Activated CD4-positive, alpha-beta memory T cell treated with anti-CD3 and anti-CD28 coated beads for 36 hours (primary cell): ENCODE measurements at regions not wholly inside any gene's neighbourhood (a gene's known extent, or its start where the extent isn't known, plus 50 kb on each side); places are given as distances from the start of the nearest gene placed in this dataset.

Experiments used
- CTCF ChIA-PET: fragments of 350-600 bp; sonication (Branson Sonifier 250); formaldehyde crosslinking; loops from one replicate; lab custom pipeline; 2021; ENCODE audit warnings: antibody characterized with exemption, inconsistent platforms; lab: Charles Lee
- POLR2A ChIA-PET: fragments of 350-600 bp; sonication (Branson Sonifier 250); formaldehyde crosslinking; loops from one replicate; lab custom pipeline; 2021; ENCODE audit warnings: antibody characterized with exemption; lab: Charles Lee
- DNase-seq: peaks from one replicate; pipeline ENCODE4 v3.0.0-alpha.2; 2020
- H3K27ac Mint-ChIP-seq: one replicate; pipeline ENCODE4 v1.8.0; 2021; ENCODE audit warnings: mixed read lengths
- H3K27me3 Mint-ChIP-seq: one replicate; pipeline ENCODE4 v1.8.0; 2021; ENCODE audit warnings: mixed read lengths
- H3K36me3 Mint-ChIP-seq: one replicate; pipeline ENCODE4 v1.8.0; 2021; ENCODE audit warnings: mixed read lengths
- H3K4me1 Mint-ChIP-seq: one replicate; pipeline ENCODE4 v1.8.0; 2021; ENCODE audit warnings: low read depth, mixed read lengths
- H3K4me3 Mint-ChIP-seq: one replicate; pipeline ENCODE4 v1.8.0; 2021; ENCODE audit warnings: mild to moderate bottlenecking, mixed read lengths
- H3K9me3 Mint-ChIP-seq: one replicate; pipeline ENCODE4 v1.8.0; 2021; ENCODE audit warnings: mixed read lengths
- intact Hi-C: fragments of 100-400 bp; cut with micrococcal nuclease; formaldehyde crosslinking; loops from one replicate; pipeline ENCODE4 v1.15.1; 2023

DNA sequence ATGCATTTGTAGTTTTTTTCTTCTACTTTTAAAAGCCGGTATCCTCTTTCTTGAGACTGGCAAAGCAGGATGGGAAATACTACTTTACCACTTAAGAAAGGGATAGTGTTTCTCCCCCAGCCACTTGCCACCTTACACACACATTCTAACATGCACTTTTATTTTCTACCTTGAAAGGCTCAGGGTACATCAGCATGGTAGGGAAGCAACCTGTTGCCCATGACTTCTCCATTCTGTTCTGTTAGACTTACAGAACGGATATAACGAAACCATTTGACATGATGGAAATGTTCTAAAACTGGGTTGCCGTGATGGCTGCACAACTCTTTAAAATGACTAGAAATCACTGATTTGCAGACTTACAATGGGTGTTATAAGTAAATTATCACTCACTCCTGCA is 405.5 kb downstream of the SHQ1 start:
- Mint-ChIP-seq H3K4me3 (peak overlapping the region; percentile 99), H3K27ac (no peak overlapping the region), H3K27me3 (no peaks in the 10 kb centered on the region), H3K9me3 (no peaks in the 10 kb centered on the region), H3K4me1 (peaks cover 71% of the 10 kb centered on the region), H3K36me3 (peaks cover 71% of the 10 kb centered on the region)
- no peak for DNase-seq
- CTCF ChIA-PET, result interaction anchor here (0.7 to 1.5 kb wide), 2 partner anchors 18 to 40 kb away, joined by 3 to 4 read pairs; no protein-coding TSS in a partner anchor
- intact Hi-C loops, result loop anchor here (5.0 to 10.0 kb wide), 4 partner anchors 35 to 718 kb away; partner anchors contain the start of gene EIF4E3
- POLR2A ChIA-PET, result interaction anchor here (1.0 kb wide), 1 partner anchor 16 kb away, joined by 4 read pairs; no protein-coding TSS in a partner anchor

GRCh38 chr3:72441284-72441994 is 406.8 kb downstream of the SHQ1 start:
- Mint-ChIP-seq H3K36me3 (peaks cover 77% of the 10 kb centered on the region), H3K4me3 (no peak overlapping the region), H3K9me3 (no peaks in the 10 kb centered on the region), H3K27me3 (no peaks in the 10 kb centered on the region), H3K4me1 (peaks cover 81% of the 10 kb centered on the region), H3K27ac (no peak overlapping the region)
- intact Hi-C loops, result loop anchor here (5.0 to 10.0 kb wide), 4 partner anchors 34 to 717 kb away; partner anchors contain the start of gene EIF4E3
- POLR2A ChIA-PET, result no interaction called here
- DNase-seq, result no peak
- CTCF ChIA-PET, result interaction anchor here (1.5 kb wide), 1 partner anchor 41 kb away, joined by 3 read pairs; no protein-coding TSS in a partner anchor

DNA sequence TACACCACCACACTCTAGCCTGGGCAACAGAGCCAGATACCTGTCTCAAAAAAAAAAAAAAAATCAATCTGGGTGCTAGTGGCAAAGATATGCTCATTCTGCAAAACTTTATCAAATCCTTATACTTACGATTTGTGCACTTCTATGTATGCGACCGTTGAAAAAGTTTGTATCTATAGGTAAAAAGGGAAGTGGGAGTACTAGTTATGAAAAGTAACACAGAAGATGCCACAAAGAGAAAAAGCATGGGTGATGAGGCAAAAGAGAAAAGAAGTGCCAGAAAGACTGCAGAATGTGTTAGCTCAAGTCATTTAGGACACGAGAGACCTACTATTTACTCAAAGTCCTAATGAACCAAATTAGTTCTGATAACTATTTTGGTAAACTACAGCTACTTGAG is 407.8 kb downstream of the SHQ1 start:
- DNase-seq, result no peak
- peaks cover 71% of the 10 kb centered on the region for H3K36me3 Mint-ChIP-seq
- no peak overlapping the region for H3K27ac Mint-ChIP-seq
- no peak overlapping the region for H3K4me3 Mint-ChIP-seq
- no peaks in the 10 kb centered on the region for H3K9me3 Mint-ChIP-seq
- POLR2A ChIA-PET, result no interaction called here
- intact Hi-C loops, result loop anchor here (5.0 to 10.0 kb wide), 4 partner anchors 33 to 716 kb away; partner anchors contain the start of gene EIF4E3
- H3K4me1 Mint-ChIP-seq, result peaks cover 84% of the 10 kb centered on the region
- H3K27me3 Mint-ChIP-seq, result no peaks in the 10 kb centered on the region
- CTCF ChIA-PET, result interaction anchor here (0.7 kb wide), 1 partner anchor 56 kb away, joined by 3 read pairs; no protein-coding TSS in a partner anchor

- ChIA-PET POLR2A (no interaction called here), CTCF (no interaction called here)
- intact Hi-C loops, result loop anchor here (5.0 to 10.0 kb wide), 4 partner anchors 32 to 715 kb away; partner anchors contain the start of gene EIF4E3
- DNase-seq, result no peak
- H3K4me1 Mint-ChIP-seq, result peaks cover 88% of the 10 kb centered on the region
- no peaks in the 10 kb centered on the region for H3K27me3 Mint-ChIP-seq
- no peaks in the 10 kb centered on the region for H3K9me3 Mint-ChIP-seq
- no peak overlapping the region for H3K27ac Mint-ChIP-seq
- H3K4me3 Mint-ChIP-seq, result no peak overlapping the region
- H3K36me3 Mint-ChIP-seq, result peaks cover 70% of the 10 kb centered on the region
Observed at GRCh38 chr3:72439321-72440183, 408.7 kb downstream of the SHQ1 start.

DNA sequence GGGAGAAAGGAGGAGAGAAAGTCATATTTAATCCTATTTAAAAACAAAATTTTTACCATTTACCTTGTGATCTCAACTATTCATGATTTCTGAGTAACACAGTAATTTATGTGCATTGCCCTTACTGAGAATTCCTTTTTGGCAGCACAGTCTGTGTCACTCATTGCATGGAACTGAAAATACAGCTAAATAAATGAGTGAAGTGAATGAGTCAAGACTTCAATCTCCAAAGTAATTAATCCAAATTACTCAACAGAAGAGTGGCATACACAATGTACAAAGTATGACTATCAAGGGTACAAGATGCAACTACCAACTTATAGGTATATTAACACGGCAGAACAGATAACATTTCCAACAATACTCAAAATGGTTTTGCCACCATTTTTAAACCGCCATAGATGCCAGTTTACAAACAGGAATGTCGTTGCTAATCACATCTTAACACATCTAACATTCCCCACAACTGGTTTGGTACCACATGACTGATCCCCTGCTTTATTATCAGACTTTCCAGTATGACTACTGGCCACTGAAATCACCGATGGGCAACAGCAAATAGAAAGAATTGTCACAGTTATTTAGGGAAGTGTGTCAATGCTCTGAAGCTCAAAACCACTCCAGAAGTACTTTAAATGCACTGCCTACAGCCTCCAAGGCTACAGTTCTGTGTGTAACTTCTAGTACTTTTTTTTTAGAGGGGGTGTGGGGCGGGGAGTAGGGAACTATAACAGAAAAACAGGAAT is 410.4 kb downstream of the SHQ1 start:
- H3K36me3 Mint-ChIP-seq, result peaks cover 55% of the 10 kb centered on the region
- H3K4me1 Mint-ChIP-seq, result peaks cover 86% of the 10 kb centered on the region
- ChIA-PET CTCF (no interaction called here), POLR2A (interaction anchor here (0.6 to 1.5 kb wide), 5 partner anchors 9 to 420 kb away, joined by 3 to 6 read pairs (median 3); no protein-coding TSS in a partner anchor)
- intact Hi-C loops, result loop anchor here (2.0 kb wide), 2 partner anchors 83 to 99 kb away; no protein-coding TSS in a partner anchor
- no peak overlapping the region for H3K4me3 Mint-ChIP-seq
- no peaks in the 10 kb centered on the region for H3K9me3 Mint-ChIP-seq
- no peaks in the 10 kb centered on the region for H3K27me3 Mint-ChIP-seq
- H3K27ac Mint-ChIP-seq, result peak overlapping the region; percentile 68
- DNase-seq, result no peak

DNA sequence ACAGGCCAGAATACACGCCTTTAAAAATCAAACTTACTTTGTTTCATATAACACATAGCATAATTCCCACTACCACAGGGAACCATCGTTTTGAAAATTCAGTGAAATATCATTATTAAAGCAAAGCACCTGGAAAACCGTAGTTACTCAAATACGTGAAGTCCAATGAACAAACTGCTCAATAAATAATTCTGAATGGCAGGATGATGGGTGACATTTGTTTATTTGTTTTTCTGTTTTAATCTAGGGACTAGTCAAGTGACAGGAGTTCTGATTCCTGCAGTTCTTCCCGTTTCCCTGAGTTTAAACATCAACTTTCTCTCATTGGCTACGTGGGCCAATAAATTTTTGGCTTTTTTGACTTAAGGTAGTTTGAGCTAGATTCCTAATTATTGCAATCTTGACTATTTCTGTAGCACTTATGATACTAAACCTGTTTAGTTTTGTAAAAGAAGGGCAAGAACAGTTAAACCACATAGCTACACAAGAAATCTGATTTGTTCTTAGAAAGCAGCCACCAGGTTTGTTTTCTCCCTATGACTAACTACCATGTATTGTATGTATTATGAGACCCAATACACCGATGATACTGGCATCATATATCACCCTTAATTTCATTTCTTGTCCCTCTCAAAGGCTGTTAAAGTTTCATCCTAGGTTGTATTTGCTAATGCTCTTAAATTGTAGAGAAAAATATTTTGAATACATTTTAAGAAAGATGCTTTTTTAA is 411.2 kb downstream of the SHQ1 start:
- Mint-ChIP-seq H3K36me3 (peaks cover 51% of the 10 kb centered on the region), H3K4me3 (no peak overlapping the region), H3K27me3 (no peaks in the 10 kb centered on the region), H3K27ac (peak overlapping the region; percentile 47), H3K9me3 (no peaks in the 10 kb centered on the region), H3K4me1 (peaks cover 86% of the 10 kb centered on the region)
- ChIA-PET CTCF (no interaction called here), POLR2A (interaction anchor here (0.7 to 1.5 kb wide), 5 partner anchors 9 to 197 kb away, joined by 3 to 5 read pairs (median 3); partner anchors contain the start of gene RYBP)
- intact Hi-C loops, result loop anchor here (2.0 kb wide), 2 partner anchors 84 to 98 kb away; no protein-coding TSS in a partner anchor
- no peak for DNase-seq

DNA sequence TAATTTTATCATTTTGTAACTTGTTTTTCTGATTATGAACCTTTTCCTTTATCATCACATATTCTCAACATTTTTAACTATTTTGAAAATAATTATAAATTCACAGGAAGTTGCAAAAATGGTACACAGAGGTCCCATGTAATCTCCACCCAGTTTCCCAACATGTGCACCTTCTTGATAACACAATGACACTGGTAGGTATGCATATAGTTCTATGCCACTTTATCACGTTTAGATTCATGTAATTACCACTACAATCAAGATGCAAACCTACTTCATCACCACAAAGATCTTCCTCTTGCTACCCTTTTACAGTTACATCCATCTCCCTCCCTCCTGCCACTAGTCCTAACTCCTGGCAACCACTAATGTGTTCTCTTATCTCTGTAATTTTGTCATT is 413.9 kb downstream of the SHQ1 start:
- H3K4me1 Mint-ChIP-seq, result peaks cover 82% of the 10 kb centered on the region
- H3K27ac Mint-ChIP-seq, result no peak overlapping the region
- CTCF ChIA-PET, result no interaction called here
- no peak for DNase-seq
- intact Hi-C loops, result no loop called here
- H3K9me3 Mint-ChIP-seq, result no peaks in the 10 kb centered on the region
- POLR2A ChIA-PET, result interaction anchor here (1.0 kb wide), 1 partner anchor 58 kb away, joined by 3 read pairs; no protein-coding TSS in a partner anchor
- H3K4me3 Mint-ChIP-seq, result no peak overlapping the region
- no peaks in the 10 kb centered on the region for H3K27me3 Mint-ChIP-seq
- H3K36me3 Mint-ChIP-seq, result peaks cover 31% of the 10 kb centered on the region

DNA sequence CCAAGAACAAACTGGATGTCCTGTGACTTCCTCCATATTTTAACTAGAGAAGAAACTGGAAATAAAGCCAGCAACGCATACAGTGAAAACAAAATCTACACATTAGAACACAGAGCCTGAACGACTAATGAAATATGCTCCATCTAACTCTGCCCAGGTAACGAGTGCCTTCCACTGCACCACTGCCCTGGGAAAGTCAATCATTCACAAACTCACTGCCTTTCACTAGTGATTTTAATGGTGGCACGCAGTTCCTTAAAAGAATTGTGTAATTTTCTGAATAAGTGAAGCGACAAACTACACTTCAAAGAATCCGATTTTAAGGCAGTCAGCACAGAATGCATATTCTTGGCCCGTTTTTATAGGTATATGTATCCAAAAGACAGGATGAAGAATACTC is 416.0 kb downstream of the SHQ1 start:
- no peaks in the 10 kb centered on the region for H3K9me3 Mint-ChIP-seq
- no peak for DNase-seq
- CTCF ChIA-PET, result interaction anchor here (1.6 kb wide), 1 partner anchor 208 kb away, joined by 3 read pairs; no protein-coding TSS in a partner anchor
- no peaks in the 10 kb centered on the region for H3K27me3 Mint-ChIP-seq
- H3K27ac Mint-ChIP-seq, result no peak overlapping the region
- POLR2A ChIA-PET, result no interaction called here
- intact Hi-C loops, result no loop called here
- peaks cover 81% of the 10 kb centered on the region for H3K4me1 Mint-ChIP-seq
- H3K36me3 Mint-ChIP-seq, result peaks cover 14% of the 10 kb centered on the region
- H3K4me3 Mint-ChIP-seq, result no peak overlapping the region

DNA sequence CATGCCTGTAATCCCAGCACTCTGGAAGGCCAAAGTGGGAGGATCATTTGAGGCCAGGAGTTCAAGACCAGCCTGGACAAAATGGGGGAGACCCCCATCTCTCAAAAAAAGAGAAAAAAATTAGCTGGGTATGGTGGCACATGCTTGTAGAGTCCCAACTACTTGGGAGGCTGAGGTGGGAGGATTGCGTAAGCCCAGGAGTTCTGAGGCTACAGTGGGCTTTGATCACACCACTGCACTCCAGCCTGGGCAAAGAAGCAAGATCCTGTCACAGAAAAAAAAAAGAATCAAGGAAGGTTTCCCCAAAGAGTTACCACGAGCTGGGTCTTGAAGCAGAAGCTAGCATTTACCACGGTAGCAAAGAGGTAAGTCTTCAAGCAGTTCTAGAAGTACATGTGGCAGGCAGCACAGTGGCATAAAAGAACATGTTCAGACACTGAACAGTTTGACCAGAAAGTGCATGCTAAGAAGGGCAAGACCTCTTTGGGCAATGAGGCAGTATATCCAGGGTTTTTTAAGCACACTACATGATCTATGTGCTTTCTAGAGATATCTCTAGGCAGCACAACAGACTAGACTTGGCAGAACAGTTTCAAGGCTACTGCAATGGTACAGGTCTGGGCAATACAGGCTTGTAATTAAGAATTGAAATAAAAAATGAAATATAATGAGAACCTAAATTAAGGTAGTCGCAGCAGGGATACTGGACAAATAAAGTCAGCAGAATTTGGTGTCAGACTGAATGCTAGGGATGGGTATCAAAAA is 418.5 kb downstream of the SHQ1 start:
- no peak overlapping the region for H3K27ac Mint-ChIP-seq
- H3K27me3 Mint-ChIP-seq, result no peaks in the 10 kb centered on the region
- no peak overlapping the region for H3K4me3 Mint-ChIP-seq
- DNase-seq, result no peak
- H3K4me1 Mint-ChIP-seq, result peaks cover 91% of the 10 kb centered on the region
- ChIA-PET POLR2A (interaction anchor here (0.6 kb wide), 2 partner anchors 14 to 276 kb away, joined by 3 read pairs; no protein-coding TSS in a partner anchor), CTCF (interaction anchor here (0.7 to 1.4 kb wide), 2 partner anchors 12 to 555 kb away, joined by 3 to 4 read pairs; no protein-coding TSS in a partner anchor)
- intact Hi-C loops, result loop anchor here (5.0 kb wide), 5 partner anchors 53 to 203 kb away; no protein-coding TSS in a partner anchor
- peaks cover 9% of the 10 kb centered on the region for H3K36me3 Mint-ChIP-seq
- no peaks in the 10 kb centered on the region for H3K9me3 Mint-ChIP-seq

- DNase-seq, result no peak
- peaks cover 5% of the 10 kb centered on the region for H3K36me3 Mint-ChIP-seq
- intact Hi-C loops, result loop anchor here (5.0 kb wide), 5 partner anchors 53 to 203 kb away; no protein-coding TSS in a partner anchor
- H3K4me1 Mint-ChIP-seq, result peaks cover 85% of the 10 kb centered on the region
- H3K9me3 Mint-ChIP-seq, result no peaks in the 10 kb centered on the region
- ChIA-PET POLR2A (no interaction called here), CTCF (interaction anchor here (0.7 to 2.0 kb wide), 2 partner anchors 54 to 237 kb away, joined by 3 to 6 read pairs; no protein-coding TSS in a partner anchor)
- no peak overlapping the region for H3K4me3 Mint-ChIP-seq
- H3K27ac Mint-ChIP-seq, result no peak overlapping the region
- H3K27me3 Mint-ChIP-seq, result no peaks in the 10 kb centered on the region
Observed at GRCh38 chr3:72428803-72429202, 419.4 kb downstream of the SHQ1 start.
